HCEC 1CT (cell line): ENCODE measurements at regions not wholly inside any gene's neighbourhood (a gene's known extent, or its start where the extent isn't known, plus 50 kb on each side); places are given as distances from the start of the nearest gene placed in this dataset.
"Not testable (repeated sequence)": the region's sequence is repeated elsewhere in the genome, so short reads cannot be mapped to it uniquely, and the experiment has no call there.

Source experiments
- DNase-seq: peaks from one replicate; pipeline ENCODE4 v3.0.0-alpha.2; 2017

- not testable (repeated sequence) for DNase-seq
These were observed 99.5 kb upstream of the LRPAP1 start for GRCh38 chr4:3631544-3632266.

DNA sequence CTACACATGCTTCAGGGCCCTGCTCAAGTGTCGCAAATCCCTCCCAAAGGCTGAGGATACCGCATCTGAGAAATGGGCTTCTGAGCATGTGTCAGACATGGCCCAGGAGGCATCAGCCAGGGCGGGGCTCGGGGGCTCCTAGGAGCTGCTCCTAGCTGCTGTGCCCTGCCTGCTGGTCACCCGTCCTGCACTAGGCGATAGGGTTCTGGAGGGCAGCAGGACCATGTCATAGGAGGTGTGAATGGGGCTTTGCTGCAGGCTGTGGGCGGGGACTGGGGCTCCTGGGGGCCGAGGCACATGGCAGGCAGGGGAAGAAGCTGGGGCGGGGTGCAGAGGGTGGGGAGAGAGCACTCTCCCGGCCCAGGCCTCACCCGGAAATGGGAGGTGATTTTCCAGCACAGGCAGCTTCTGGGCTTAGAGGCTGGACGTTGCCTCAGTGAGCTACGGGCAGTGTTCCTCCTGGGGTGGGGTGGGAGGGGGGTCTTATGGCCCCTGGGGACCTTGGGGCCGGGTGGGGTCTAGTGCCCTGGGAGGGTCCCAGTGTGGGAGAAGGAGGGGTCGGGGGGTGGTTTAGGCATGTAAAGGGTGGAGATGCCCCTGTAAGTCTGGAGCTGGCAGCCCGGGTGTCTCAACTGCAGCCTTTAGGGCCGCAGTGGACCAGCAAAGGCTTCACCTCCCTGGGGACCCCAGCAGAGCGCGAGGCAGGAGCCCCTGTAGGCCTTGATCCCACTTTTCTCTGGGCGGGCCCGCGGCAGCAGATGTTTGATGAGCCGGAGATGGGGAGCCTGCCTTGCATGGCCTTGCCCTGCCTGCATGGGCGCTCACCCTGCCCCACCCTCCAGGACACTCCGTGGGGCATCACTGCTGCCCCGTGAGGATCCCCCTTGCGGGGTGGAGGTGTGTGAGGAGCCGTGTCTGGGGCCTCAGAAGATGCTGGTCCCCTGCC is 98.6 kb upstream of the LRPAP1 start:
- no peak for DNase-seq

GRCh38 chr4:3630136-3630597 is 97.9 kb upstream of the LRPAP1 start:
- DNase-seq, result no peak

DNA sequence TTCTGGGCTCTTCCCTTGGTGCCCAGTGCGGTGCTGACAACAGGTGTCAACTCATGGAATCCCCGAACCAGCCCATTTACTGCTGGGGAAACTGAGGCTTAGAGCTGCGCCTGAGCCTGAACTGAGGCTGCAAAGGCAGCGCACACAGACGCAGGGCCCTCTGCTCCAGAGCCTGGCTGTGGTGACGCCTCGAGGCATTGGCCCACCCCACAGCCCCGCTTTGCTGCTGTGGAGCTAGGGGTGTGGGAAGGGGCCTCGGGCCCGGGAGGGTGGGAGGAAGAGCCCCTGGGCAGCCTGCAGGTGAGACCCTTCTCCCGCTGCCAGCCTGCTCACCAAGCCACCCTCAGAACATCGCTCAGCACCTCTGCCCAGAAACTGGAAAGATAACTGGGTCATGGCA is 97.4 kb upstream of the LRPAP1 start:
- DNase-seq, result no peak

DNA sequence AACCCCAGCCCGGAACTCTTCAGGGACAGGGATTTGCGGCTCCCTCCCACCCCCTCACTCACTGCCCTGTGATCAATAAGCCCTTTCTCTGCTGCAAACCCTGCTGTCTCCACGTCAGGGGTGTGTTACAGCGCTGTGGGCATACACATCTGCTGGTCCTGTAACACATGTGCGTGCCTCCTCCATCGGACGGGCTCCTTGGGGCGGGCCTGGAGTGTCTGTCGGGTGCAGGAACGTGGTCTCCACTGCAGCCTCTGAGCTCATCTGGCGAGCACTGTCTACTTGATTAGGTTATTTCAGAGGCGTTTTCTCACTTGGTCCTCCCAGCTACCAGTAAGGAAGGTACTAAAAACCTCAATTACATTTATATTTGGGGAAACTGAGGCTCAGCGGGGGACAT is 97.0 kb upstream of the LRPAP1 start:
- DNase-seq, result not testable (repeated sequence)

DNA sequence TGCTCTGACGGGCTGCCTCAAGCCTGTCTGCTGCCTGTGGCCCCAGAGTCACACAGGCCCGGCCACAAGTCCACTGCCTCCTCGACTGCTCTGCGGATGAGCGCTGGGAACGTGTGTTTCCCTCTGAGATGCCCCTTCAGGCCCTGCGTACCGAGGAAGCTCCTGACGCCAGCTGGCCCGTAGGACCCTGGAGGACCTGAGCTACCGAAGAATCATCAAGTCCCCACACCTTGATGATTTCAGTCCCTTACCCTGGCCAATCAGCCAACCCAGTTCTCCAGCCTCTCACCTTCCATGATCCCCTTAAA is 96.6 kb upstream of the LRPAP1 start:
- no peak for DNase-seq

- DNase-seq, result not testable (repeated sequence)
These were observed 96.0 kb upstream of the LRPAP1 start for GRCh38 chr4:3627967-3628867.

DNA sequence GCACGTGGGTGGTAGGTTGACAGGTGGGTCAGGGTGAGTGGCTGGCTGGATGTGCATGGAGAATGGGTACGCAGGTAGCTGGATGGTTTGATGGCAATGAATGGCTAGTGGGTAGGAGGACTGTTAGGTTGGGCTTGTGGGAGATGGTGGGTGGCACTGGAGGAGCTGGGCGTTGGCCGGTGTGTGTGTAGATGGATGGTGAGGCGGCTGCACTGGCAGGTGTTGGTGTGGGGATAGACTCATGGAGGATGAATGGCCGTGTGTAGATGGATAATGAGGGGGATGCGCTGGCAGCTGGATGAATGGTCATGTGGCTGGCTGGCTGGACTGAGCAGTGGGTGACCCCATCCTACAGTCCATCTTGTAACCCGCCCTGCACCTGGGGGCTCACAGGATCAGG is 95.2 kb upstream of the LRPAP1 start:
- not testable (repeated sequence) for DNase-seq

DNA sequence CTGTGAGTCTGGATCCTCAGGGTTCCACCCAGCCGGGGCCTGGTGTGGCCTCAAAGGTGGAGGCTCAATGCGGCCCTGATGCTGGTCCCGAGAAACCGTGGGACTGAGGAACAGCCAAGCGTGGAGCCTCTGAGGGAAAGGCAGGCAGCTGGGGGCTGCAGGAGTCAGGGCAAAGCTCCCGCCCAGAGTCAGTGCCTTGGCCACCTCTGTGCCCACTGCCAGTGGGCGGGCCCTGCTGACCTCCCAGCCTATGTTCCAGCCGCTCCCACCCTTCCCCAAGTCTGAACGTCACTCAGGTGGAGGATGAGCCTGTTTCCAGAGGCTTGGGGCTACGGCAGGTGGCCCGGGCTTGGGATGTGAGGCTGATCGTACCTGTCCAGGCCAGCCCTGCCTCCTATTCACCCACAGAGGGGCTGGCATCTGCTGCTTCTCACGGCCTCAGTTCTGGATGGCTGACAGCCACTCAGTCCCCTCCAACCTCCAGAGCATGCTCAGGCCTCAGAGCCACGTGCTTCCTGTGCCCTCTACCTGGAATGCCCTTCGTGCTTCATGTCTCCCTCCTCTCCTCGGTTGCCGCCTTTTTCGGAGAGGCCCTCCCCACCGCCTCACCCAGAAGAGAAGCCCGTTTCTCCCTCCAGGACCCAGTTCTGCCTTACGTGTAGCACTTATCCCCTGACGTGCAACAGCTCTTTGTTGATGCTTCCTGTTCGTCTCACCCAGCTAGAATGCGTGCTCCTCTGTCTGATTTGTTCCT is 94.1 kb upstream of the LRPAP1 start:
- DNase-seq, result not testable (repeated sequence)

- DNase-seq, result not testable (repeated sequence)
These were observed 93.2 kb upstream of the LRPAP1 start for GRCh38 chr4:3625286-3625875.

- not testable (repeated sequence) for DNase-seq
These were observed 91.6 kb upstream of the LRPAP1 start for GRCh38 chr4:3623809-3624329.

- DNase-seq, result no peak
These were observed 90.9 kb upstream of the LRPAP1 start for GRCh38 chr4:3623106-3623505.

DNA sequence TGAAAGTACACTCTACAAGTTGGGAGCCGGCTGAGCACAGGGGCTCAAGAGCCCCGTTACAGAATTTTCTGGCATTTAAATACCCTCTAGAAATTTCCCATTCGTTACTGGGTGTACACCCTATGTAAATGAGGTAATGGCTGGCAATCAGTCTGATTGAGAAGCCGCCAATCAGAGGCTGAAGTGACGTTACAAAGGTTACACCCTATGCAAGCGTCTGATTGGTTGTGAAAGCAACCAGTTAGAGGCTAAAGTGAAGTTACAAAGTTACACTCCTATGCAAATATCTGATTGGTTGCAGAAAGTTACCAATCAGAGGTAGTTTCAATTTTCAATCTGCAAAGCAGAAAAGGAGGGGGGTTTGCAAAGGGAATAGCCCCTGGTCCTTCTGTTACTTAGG is 88.1 kb upstream of the LRPAP1 start:
- DNase-seq, result not testable (repeated sequence)

- DNase-seq, result not testable (repeated sequence)
These were observed 87.5 kb upstream of the LRPAP1 start for GRCh38 chr4:3619698-3620097.

DNA sequence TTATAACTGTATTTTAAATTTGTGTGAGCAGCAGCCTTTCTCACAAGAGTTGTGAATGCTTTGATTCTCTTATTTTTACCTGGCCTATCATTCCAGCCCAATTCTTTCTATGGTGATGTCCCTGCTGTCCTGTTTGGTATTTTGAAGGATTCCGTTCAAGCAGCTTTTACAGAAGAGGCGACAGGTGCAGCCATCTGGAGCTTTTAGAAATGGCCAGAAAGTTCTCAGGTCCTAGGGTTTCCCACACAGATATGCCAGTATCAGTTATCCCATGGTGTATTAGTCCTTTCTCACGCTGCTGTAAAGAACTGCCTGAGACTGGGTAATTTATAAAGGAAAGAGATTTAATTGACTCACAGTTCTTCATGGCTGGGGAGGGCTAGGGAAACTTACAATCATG is 86.1 kb upstream of the LRPAP1 start:
- DNase-seq, result not testable (repeated sequence)

- no peak for DNase-seq
These were observed 83.4 kb upstream of the LRPAP1 start for GRCh38 chr4:3615386-3616286.

- DNase-seq, result no peak
These were observed 82.4 kb upstream of the LRPAP1 start for GRCh38 chr4:3614731-3614980.

DNA sequence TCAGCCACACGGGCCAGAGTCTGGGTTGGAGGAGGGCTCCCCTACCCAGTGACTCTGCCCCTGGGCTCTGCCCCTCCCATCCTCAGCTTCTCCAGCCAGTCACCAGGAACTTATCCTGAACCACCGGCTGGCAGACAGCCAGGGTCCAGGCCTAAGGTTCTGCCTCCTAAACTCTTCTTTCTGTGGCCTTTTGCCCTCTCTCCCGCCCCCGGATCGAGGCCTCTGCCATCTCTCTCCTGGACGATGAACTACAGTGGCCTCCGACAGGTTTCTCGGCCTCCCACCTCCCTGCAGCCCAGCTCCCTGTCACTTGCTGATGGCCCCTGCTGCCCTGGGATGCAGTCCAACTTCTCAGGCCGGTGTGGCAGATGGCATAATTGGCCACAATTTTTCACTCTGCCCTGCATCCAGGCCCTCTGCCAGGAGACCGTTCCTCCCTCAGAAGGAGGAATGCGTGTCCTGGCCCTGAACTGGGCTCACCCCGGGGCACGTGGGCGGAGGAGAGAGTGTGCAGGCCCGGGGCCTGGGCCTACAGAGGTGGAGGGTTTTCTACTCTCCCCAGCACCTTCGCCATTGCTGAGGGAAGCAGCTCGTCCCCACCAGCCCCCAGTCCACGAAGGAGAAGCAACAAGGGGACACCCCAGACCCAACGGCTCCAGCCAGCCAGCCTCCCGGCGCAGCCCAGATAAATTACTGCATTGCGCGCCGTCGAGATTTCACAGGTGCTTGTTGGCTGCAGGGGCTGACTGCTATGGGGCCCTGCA is 81.9 kb upstream of the LRPAP1 start:
- DNase-seq, result no peak

DNA sequence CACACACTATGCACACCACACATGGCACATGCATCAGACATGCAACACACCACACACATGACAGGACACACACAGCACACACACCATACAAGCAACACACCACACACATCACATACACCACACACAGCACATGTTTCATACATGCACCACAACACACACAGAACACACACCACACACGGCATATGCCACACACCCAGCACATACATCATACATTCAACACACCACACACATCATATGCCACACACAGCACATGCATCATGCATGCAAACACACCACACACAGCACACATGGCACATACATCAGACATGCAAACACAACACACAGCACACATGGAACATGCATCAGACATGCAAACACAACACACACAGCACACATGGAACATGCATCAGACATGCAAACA is 80.7 kb upstream of the LRPAP1 start:
- no peak for DNase-seq

GRCh38 chr4:3612281-3612680 is 80.1 kb upstream of the LRPAP1 start:
- no peak for DNase-seq
